WTC11 (cell line): ENCODE measurements at regions not wholly inside any gene's neighbourhood (a gene's known extent, or its start where the extent isn't known, plus 50 kb on each side); places are given as distances from the start of the nearest gene placed in this dataset.

Experiments
- CREB1 ChIP-seq: sonication (generic); formaldehyde crosslinking; IDR thresholded peaks from 2 replicates; pipeline ENCODE4 v1.8.0; 2023; ENCODE audit warnings: mild to moderate bottlenecking, missing genetic modification reagents
- CREM ChIP-seq: sonication (generic); formaldehyde crosslinking; IDR thresholded peaks from 2 replicates; pipeline ENCODE4 v1.8.1; 2022; ENCODE audit warnings: mild to moderate bottlenecking, missing genetic modification reagents, moderate library complexity
- CTCF ChIP-seq: fragments of 200-600 bp; IDR thresholded peaks from 2 replicates; pipeline ENCODE4 v1.8.0; 2022; ENCODE audit warnings: antibody characterized with exemption
- ESRRA ChIP-seq: sonication (generic); formaldehyde crosslinking; IDR thresholded peaks from 2 replicates; pipeline ENCODE4 v1.8.1; 2022; ENCODE audit warnings: mild to moderate bottlenecking, missing genetic modification reagents, borderline replicate concordance
- FOXP4 ChIP-seq: sonication (generic); formaldehyde crosslinking; IDR thresholded peaks from 2 replicates; pipeline ENCODE4 v1.8.0; 2022; ENCODE audit warnings: mild to moderate bottlenecking, missing genetic modification reagents
- NFATC4 ChIP-seq: fragments of 250-450 bp; sonication (Bioruptor Pico); IDR thresholded peaks from 2 replicates; pipeline ENCODE4 v1.9.0; 2021; ENCODE audit warnings: mild to moderate bottlenecking
- NR3C1 ChIP-seq: sonication (generic); formaldehyde crosslinking; conservative IDR thresholded peaks from 2 replicates; pipeline ENCODE4 v1.8.1; 2023; ENCODE audit warnings: low read depth, mild to moderate bottlenecking, missing genetic modification reagents
- SMAD4 ChIP-seq: sonication (generic); formaldehyde crosslinking; IDR thresholded peaks from 2 replicates; pipeline ENCODE4 v1.8.0; 2022; ENCODE audit warnings: mild to moderate bottlenecking, missing genetic modification reagents
- ZNF416 ChIP-seq: fragments of 250-450 bp; sonication (Bioruptor Pico); IDR thresholded peaks from 2 replicates; pipeline ENCODE4 v1.9.0; 2021; ENCODE audit warnings: mild to moderate bottlenecking, inconsistent platforms

GRCh38 chr11:106329273-106330018, 252.0 kb downstream of the AASDHPPT start:
- TF ChIP-seq CTCF (no peak), CREM (CRISPR knock-in tag) (no peak), ESRRA (CRISPR knock-in tag) (no peak), FOXP4 (CRISPR knock-in tag) (no peak), NFATC4 (no peak), ZNF416 (CRISPR knock-in tag) (no peak), NR3C1 (CRISPR knock-in tag) (no peak), SMAD4 (CRISPR knock-in tag) (no peak), CREB1 (CRISPR knock-in tag) (no peak)
